GM18502 (cell line): ENCODE measurements at regions not wholly inside any gene's neighbourhood (a gene's known extent, or its start where the extent isn't known, plus 50 kb on each side); places are given as distances from the start of the nearest gene placed in this dataset.

ENCODE experiments used
- ATAC-seq: cut with Tn5 transposase; IDR thresholded peaks from one replicate; pipeline ENCODE4 v1.9.1; 2021; ENCODE audit warnings: mild to moderate bottlenecking; ENCODE audit not compliant: unreplicated experiment, poor library complexity

DNA sequence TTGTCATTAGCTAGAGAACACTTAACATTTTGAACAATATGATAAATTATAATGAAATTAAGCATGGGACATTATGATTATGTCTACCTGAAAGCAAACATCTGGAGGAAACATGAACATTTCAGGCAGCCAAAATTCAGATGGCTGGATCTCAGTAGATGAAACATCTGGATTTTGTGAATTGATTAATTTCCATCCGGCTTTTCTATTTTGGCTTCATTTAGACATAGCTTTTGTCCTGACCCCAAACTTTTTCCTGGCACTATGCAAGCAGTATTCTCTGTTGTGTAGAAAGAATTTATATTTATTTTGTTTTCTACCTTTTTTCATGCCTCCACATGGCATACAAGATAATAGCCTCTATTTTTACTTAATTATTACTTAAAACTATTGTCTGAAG lies 186.3 kb downstream of the OGFRL1 start:
- no peak for ATAC-seq

DNA sequence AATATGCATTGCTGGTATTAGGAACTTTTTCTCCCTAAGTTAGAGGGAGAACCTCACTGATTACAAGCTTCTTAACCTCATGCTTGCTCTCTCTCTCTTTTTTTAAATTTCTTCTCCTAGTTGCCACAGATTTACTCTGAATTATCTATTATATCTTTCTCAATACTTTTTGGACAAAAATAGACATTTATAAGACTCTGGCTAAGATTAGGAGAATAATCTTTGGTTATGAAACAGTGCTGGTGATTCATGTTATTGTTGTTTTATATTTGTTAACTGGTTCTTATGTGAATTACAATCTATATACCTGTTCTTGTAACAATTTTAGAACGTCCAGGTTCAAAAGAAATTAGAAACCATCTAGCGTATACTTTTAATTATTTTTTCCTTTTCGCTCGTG lies 187.8 kb downstream of the OGFRL1 start:
- ATAC-seq = no peak

DNA sequence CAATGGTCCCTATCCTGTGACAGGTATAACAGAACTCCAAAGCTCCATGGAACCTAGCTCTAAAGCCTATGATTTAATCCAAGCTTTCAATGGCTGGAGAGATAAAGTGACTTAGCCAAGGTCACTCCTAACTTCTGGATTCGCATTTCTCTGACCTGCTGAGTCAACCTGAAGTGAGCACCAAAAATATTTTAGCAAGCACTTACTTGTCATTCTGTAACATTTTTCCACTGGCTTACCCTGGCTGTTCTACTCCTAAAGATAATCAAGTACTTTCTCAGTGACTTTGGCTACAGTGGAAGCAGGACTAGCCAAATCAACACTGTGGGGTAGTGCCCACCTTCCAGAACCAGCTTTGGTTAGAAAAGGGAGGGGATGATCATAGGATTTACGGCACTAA lies 188.3 kb downstream of the OGFRL1 start:
- ATAC-seq = no peak

DNA sequence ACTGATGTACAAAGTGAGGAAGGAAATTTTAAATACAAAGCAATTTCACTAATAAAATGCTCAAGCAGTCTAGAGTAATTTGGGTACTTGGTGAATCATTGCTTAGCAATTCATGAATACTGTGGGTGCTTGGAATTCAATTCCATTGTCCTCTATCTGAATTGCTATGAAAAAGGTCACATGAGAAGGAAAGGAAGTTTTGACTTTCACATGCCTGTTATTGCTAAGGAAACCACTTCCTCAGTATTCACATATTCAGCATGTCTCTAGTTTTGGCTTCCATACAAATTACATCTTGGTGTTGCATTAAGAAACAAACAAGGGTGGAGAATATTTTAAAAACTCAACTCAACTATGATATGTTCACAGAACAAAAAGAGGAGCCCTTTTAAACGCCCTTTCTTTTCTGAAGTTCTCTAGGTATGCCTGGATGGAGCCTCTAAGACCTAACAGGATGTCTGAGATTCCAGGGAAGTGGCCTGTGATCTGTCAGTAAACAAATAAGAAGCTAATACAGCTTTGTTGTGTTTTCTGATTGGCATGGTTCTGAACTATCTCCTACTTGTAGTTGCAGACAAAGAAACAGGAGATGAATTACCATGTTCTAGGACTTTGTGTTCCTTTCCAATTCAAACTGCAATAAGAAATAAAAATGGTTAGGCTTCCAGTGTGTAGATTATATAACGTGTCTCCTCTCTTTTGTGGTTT lies 190.4 kb downstream of the OGFRL1 start:
- no peak for ATAC-seq

DNA sequence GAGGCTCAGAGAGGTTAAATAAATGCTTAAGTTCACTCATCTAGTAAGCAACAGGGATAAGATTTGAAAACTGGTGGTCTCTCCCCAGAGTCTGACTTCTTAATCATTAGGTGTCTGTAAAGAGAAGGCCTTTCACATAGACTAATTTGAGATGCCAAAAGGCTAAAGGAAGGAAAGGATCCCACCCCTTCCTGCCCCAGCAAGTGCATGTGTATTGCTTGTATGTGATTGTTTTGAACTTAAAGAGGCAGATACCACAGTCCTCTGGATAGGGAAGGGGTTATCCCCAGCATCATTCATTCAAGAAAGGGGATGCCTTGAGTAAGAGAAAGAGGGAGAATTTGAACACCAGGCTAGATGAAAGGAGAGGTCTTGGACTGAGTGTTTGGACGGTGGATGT lies 192.0 kb downstream of the OGFRL1 start:
- no peak for ATAC-seq

DNA sequence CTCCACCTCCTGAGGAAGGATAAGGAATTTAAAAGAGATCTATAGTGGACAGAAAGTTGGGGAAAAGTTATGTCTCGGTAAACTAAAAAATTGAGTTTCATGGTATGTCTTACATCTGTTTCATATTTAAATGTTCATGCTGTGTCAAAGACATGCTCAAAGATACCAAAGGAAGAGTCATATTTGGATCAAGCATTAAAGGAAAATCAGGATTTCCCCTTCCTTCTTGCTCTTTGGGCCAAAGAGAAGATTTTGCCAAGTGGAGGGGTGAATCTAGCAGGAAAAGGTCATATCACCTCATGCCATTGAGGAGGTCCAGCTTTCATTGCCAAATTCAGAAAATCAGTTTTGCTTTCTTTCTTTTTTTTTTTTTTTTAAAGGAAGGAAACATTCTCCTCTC lies 192.4 kb downstream of the OGFRL1 start:
- no peak for ATAC-seq

DNA sequence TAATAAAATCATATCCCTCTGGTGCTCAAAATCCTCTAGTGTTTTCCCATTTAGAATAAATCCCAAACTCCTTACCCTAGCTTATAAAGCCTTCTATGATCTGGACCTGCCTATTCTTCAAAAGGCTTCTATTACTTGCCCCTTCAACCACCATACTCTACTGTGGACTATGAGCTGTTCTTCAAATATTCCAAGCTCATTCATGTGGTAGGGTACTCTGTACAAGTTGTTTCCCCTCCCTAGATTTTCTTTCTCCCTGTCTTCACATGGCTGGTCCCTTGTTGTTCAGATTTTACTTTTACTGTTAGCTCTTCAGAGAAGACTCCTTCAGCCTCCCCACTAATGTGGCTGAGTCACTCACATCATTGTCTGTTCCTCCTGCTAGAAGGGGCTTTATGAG lies 193.2 kb downstream of the OGFRL1 start:
- no peak for ATAC-seq

DNA sequence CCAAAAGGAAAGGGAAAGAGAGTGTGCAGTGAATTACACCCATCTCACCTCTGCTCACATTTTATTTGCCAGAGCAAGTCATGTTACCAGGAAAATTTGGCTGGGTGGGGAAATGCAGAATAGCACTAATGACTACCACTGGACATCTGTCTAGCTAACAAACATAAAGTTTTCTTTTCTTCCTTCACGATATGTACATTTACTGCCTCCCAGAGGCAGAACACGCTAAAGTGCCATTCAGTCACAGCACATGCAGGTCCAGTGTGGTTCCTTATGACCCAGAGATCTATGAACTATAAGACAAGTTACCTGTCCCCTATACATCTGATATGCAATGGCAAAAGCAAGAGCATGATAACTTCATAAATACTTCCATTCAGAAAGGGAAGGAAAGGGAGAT lies 194.1 kb downstream of the OGFRL1 start:
- ATAC-seq = no peak

DNA sequence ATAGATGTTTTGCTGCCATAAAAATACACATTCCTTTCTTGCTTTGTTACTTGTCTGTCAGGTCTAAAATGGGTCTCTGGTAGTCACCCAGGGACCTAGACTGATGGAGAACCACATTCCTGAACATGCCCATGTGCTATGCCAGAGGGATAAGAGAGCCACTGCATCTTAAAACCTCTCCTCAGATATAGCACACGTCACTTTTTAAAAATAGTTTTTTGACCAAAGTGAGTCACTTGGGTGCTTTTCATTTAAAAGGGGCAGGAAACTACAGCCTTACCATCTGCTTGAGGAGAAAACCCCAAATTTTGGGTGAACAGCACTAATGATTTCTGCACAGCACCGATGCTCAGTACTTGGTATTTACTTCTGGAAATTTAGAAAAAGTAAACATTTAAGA lies 197.8 kb downstream of the OGFRL1 start:
- ATAC-seq = no peak

DNA sequence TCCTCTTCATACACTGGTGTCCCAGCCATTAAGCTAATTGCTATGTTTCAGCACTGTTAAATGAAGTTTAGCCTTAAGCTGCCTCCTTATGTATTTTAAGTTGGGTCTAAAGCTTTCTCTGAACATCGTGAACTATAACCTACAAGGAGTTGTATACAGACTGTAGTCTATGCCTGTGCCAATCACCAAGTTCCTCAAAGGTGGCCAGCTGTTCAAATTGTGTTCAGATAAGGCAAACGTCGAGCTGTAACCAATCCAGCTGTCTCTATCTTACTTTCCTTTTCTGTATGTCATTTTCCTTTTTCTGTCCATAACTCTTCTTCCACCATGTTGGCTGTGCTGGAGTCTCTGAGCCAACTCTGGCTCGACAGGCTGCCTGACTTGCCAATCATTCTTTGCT lies 199.6 kb downstream of the OGFRL1 start:
- no peak for ATAC-seq

DNA sequence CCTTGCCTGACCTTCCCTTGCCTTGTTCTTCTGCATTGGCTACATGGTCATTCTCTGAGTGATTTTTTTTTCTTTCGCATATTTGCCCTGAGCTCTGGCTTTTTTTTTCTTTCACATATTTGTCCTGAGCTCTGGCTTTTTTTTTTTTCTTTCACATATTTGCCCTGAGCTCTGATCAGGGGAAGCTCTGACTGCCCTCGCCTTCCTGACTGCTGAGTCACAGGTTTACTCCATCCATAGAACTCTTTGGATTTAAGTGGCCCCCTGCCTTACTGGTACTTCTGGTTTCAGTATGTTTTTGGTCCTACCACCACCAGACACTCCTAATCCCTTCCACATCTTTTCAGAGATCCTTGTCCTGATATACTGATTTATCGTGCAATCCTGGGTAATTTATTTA lies 201.1 kb downstream of the OGFRL1 start:
- no peak for ATAC-seq

DNA sequence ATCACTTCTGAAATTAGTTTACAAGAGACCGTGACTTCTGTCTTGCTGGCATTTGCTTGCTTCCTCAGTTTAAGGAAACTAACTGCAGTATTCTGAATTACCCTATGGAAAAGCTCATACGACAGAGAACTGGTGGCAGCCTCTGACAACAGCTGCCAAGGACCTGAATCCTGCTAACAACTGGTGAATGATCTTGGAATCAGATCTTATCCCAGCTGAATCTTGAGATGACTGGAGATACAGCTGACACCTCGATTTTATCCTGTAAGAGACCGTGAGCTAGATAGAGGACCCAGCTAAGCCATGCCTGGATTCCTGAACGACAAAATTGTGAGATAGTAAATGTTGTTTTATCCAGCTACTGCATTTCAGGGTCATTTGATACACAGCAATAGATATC lies 202.3 kb downstream of the OGFRL1 start:
- ATAC-seq = no peak

DNA sequence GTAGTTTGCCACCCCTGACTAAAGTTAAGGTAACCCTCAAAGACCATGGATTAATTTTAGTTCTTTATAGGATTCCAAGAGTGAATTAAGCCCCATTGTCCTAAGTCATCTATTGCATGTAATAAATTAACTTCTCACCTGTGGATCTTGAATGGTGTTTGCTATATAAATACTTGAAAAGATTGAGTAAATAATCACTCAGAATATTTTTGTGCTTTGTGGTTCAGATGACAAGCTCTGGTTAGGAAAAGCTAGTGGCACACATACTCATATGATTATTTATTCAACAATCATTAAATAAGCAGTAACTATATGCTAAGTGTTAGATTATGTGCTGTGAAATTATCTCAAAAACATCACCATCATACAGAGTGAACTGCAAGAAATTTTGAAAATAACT lies 203.2 kb downstream of the OGFRL1 start:
- no peak for ATAC-seq

DNA sequence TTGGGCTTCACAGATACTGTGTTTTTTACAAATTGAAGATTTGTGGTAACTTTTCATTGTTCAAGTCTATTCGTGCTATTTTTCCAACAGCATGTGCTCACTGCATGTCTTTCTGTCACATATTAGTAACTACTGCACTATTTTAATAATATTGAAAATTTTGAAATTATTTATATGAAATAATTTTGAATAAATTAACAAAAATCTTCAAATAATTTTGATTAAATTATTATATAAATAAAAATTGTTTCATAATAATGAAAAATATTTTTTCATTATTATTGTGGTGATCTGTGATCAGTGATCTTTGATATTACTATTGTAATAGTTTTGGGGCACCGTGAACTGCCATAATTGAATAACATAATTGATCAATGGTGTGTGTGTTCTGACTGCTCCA lies 204.1 kb downstream of the OGFRL1 start:
- ATAC-seq = no peak

DNA sequence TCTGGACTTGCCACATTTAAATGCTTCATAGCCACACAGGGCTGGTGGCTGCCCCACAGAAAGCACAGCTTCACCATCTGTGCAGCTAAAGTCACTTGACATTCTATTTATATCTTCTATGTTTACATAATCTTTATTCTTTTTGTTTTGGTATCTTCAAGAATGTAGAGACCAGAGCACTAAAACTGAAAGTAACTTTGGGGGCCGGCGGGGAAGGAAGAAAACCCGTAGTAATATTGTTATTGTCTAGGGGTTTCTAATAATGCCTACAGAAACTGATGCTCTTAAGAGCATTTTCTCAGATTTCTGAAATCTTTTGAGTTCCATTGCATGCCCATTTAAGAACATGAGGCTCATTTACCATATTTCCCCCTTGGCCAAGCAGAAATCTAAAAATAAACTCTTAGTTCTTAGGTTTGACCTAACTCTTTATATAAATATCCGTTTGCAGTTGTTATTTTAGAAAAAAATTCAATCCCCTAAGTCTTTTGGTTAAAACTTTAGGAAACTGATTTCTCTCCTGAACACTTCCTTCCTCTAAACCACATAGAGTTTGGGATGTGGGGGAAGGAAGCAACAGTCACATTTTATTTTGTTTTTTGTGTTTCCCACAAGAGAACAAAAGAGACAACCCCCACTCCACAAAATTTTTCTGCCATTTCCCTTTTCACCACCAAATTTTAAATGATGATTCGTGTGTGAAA lies 207.6 kb downstream of the OGFRL1 start:
- ATAC-seq = peak; percentile 100

DNA sequence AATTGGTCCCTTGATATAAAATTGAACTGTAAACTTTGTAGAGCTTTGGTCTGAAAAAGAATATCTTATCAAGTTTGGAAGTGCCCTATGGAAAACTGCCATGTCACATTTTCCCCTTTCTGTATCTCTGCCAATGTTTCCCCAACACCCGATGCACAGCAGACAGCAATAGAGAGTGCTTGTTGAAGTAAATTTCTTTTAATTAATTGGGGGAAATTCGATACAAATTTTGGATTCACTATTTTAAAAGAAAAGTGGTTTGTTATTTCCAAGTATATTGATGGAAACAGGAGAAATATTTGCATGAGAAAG lies 208.1 kb downstream of the OGFRL1 start:
- no peak for ATAC-seq

DNA sequence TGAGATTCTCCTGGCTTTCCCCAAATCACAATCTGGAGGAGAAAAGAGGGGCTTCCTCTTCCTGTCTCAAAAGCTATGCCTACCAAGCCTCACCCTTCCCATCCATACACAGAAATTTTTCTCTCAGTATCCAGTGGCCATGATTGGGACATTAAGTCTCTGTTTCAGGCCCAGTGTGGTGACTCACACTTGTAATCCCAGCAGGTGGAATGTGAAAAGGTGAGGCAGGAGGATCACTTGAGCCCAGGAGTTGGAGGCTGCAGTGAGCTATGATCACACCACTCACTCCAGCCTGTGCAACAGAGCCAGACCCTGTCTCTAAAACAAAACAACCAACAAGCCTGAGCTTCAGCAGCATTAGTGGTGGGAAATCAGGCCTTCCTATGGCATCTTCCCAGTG lies 210.0 kb downstream of the OGFRL1 start:
- ATAC-seq = no peak

DNA sequence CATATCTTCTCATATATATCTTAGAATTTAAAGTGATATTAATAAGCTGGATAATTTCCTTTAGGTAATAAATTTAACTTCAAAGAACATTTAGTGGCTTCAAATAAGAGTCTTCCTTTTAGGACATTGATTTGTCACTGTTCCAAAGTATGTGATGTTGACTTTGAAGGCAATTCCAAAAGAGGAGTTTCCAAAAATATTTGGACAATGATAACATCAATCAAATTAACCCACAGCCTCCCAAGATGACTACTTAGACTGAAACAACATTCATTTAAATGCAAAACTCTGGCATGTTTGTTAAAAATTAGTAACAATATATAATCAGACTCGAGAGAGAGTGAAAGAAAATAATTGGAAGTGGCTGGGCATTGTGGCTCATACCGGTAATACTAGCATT lies 211.1 kb downstream of the OGFRL1 start:
- ATAC-seq = no peak

DNA sequence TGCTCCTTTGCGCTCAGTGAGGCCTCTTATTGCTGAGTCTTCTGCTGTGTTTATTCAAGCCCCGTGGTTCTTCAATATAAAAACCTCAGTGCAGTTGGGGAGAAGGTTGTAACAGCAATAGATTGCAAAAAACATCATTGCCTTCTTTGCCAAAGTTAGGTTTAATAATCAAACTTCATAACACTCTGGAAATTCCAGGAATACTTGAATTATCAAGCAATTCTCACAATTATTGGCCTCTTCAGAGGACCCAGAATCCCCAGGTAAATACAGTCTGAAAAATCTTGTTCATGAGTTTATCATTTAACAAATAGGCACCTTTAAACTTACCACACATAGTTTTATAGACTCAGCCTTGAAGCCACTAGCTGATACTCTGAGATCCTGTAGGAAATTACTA lies 213.6 kb downstream of the OGFRL1 start:
- ATAC-seq = no peak

DNA sequence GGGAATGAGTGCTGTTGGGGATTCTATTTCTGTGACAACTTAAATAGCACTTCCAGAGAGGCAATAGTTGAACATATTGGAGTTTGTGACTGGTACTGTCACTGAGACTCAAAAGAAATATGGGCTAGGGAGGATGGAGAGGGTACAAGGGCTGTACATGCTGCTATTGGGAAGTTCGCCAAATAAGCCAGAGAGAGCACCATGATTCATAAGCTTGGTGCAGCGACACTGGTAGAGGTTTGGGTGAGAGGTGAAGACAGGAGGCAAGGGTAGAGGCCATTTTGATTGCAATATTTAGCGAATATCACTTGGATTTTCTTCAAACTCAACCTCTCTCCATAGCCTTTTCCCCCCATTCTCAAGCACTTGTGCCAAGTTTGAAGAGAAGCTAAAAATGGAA lies 214.3 kb downstream of the OGFRL1 start:
- ATAC-seq = no peak

DNA sequence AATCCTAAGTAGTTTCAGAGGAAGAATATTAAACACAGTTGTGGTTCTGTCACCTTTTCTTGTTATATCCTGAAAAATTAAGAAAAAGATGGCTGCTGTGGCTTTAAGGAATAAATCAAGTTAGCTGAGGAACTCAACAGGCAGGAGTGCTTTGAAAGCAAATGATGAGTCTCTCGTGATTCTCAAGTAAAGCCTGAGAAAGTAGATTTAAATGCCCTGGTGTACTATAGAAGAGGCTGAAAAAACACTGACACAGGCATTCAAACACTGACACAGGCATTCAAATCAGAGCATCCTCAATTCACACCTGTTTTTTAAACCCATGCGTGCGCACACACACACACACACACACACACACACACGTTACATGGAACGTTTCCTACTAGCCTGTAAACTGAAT lies 218.6 kb downstream of the OGFRL1 start:
- no peak for ATAC-seq

DNA sequence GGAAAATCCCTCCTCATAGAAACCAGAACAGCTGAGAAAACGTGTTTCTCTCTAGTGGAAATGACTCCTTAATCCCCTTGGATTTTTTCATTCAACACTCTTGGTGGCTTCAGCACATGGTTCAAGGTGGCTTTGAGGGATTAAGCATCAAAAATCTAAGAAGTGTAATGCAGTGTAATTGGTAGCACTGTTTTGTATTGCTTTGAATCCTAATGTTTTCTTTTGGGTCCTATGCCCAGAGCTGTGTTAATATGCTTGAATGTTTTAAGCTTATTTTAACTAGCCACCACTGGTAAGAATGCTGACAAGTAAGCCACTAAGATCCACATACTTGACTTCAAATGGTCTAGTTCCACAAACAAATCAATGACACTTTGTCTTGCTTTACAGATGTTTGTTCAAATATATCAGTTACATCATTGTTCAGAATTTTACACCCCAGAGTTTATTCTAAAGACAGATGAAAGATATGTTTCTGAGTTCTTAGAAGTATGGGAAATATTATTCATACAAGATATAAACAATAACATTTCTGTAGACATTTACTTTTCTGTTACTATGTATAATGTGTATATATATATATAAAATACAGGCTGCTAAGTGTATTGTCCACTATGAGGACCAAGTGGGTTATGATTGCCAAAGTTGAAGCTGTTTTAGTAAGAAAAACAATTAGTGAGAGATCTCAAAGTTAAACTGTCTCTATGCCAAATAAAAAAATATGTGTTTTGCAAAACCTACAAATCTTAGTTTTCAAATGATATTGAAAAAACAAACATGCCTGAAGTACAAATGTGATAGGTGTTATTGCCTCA lies 220.8 kb downstream of the OGFRL1 start:
- ATAC-seq = no peak
